DND-41 (cell line): ENCODE measurements at regions not wholly inside any gene's neighbourhood (a gene's known extent, or its start where the extent isn't known, plus 50 kb on each side); places are given as distances from the start of the nearest gene placed in this dataset.

Experiments used
- CTCF ChIP-seq: IDR thresholded peaks from 2 replicates; pipeline ENCODE4 v1.5.1; 2012; ENCODE audit warnings: borderline replicate concordance, low read length, moderate library complexity, mild to moderate bottlenecking; ENCODE audit not compliant: poor library complexity, severe bottlenecking; ENCODE audit errors: extremely low read depth
- EZH2 ChIP-seq: IDR thresholded peaks from 3 replicates; pipeline ENCODE4 v1.6.1; 2012; ENCODE audit warnings: borderline replicate concordance, low read depth, mild to moderate bottlenecking, moderate library complexity, low read length, inconsistent platforms; ENCODE audit not compliant: severe bottlenecking

GRCh38 chr18:73124175-73124574, 256.4 kb upstream of the NETO1 start:
- TF ChIP-seq CTCF (no peak), EZH2 (no peak)
